Tibial artery (tissue), 4 donors: ENCODE measurements at regions not wholly inside any gene's neighbourhood (a gene's known extent, or its start where the extent isn't known, plus 50 kb on each side); places are given as distances from the start of the nearest gene placed in this dataset.
"Not testable (repeated sequence)": the region's sequence is repeated elsewhere in the genome, so short reads cannot be mapped to it uniquely, and the experiment has no call there.

ENCODE experiments used
- DNase-seq, 2 donors: peaks; one replicate each; pipeline ENCODE4 v3.0.0-alpha.2; 2019
- H3K27ac ChIP-seq, 2 donors: fragments of 200-600 bp; sonication (generic) in 1 of 2; 1 replicate in 1 of 2; 2 replicates in 1 of 2; pipeline ENCODE4 v1.5.1; 2018 to 2019; ENCODE audit warnings: mild to moderate bottlenecking in 1 of 2
- H3K27me3 ChIP-seq, 2 donors: fragments of 200-600 bp; sonication (generic) in 1 of 2; one replicate each; pipeline versions ENCODE4 v1.5.1 to v1.6.0; 2016 to 2019
- H3K36me3 ChIP-seq, 3 donors: fragments of 200-600 bp; sonication (generic) in 2 of 3; one replicate each; pipeline ENCODE4 v1.5.1; 2016 to 2019; ENCODE audit warnings: mild to moderate bottlenecking in 2 of 3
- H3K4me1 ChIP-seq, 4 donors: fragments of 200-600 bp; sonication (generic) in 2 of 4; 1 replicate in 3 of 4; 2 replicates in 1 of 4; pipeline ENCODE4 v1.5.1; 2016 to 2019
- H3K4me3 ChIP-seq, 2 donors: fragments of 200-600 bp; sonication (generic) in 1 of 2; 1 replicate in 1 of 2; 2 replicates in 1 of 2; pipeline ENCODE4 v1.5.1; 2018 to 2019; ENCODE audit warnings: mild to moderate bottlenecking in 2 of 2
- H3K9me3 ChIP-seq, 3 donors: fragments of 200-600 bp; sonication (generic) in 1 of 3; one replicate each; pipeline ENCODE4 v1.5.1; 2016 to 2019
- intact Hi-C: fragments of 100-400 bp; cut with DNase I; formaldehyde crosslinking; loops from one replicate; pipeline ENCODE4 v1.15.0; 2023; ENCODE audit warnings: low total_unique reads
- TF ChIP-seq, protein P1 (sequence below), 2 experiments: fragments of 200-600 bp in 1 of 2; fragments of 450-650 bp in 1 of 2; IDR thresholded peaks; one replicate each; pipeline ENCODE4 v1.5.1; 2017 to 2019; ENCODE audit warnings: antibody characterized with exemption in 2 of 2, mild to moderate bottlenecking in 1 of 2, moderate library complexity in 1 of 2

DNA sequence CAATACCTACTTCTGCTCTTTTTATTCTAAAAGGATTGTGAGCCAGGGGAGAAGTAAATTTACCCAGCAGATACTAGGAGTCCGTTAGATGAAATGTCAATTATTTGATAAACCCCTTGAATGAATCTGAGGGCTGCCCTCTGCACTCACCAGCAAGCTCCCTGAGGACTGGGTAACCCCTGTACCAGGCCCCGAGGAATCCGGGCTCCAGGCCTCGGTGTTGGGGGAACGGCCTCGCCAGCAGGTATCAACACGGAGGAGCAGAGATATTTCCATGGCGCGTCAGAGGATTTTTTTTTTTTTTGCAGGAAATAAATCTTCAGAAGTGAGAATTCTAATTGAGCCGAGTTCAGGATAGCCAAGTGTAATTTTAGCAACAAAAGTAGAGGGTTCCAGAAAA lies 1408.8 kb downstream of the BRD1 start:
- TF ChIP-seq, protein P1, sequence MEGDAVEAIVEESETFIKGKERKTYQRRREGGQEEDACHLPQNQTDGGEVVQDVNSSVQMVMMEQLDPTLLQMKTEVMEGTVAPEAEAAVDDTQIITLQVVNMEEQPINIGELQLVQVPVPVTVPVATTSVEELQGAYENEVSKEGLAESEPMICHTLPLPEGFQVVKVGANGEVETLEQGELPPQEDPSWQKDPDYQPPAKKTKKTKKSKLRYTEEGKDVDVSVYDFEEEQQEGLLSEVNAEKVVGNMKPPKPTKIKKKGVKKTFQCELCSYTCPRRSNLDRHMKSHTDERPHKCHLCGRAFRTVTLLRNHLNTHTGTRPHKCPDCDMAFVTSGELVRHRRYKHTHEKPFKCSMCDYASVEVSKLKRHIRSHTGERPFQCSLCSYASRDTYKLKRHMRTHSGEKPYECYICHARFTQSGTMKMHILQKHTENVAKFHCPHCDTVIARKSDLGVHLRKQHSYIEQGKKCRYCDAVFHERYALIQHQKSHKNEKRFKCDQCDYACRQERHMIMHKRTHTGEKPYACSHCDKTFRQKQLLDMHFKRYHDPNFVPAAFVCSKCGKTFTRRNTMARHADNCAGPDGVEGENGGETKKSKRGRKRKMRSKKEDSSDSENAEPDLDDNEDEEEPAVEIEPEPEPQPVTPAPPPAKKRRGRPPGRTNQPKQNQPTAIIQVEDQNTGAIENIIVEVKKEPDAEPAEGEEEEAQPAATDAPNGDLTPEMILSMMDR (IDR thresholded peaks at IDR 0.05) = no peak
- Histone ChIP-seq H3K9me3 (no peaks in the 10 kb centered on the region), H3K27ac (no peak overlapping the region), H3K4me1 (no peaks in the 10 kb centered on the region), H3K4me3 (no peak overlapping the region), H3K27me3 (peaks cover 0 to 13% of the 10 kb centered on the region in 2 donors), H3K36me3 (no peaks in the 10 kb centered on the region)
- intact Hi-C loops = no loop called here
- DNase-seq = no peak

DNA sequence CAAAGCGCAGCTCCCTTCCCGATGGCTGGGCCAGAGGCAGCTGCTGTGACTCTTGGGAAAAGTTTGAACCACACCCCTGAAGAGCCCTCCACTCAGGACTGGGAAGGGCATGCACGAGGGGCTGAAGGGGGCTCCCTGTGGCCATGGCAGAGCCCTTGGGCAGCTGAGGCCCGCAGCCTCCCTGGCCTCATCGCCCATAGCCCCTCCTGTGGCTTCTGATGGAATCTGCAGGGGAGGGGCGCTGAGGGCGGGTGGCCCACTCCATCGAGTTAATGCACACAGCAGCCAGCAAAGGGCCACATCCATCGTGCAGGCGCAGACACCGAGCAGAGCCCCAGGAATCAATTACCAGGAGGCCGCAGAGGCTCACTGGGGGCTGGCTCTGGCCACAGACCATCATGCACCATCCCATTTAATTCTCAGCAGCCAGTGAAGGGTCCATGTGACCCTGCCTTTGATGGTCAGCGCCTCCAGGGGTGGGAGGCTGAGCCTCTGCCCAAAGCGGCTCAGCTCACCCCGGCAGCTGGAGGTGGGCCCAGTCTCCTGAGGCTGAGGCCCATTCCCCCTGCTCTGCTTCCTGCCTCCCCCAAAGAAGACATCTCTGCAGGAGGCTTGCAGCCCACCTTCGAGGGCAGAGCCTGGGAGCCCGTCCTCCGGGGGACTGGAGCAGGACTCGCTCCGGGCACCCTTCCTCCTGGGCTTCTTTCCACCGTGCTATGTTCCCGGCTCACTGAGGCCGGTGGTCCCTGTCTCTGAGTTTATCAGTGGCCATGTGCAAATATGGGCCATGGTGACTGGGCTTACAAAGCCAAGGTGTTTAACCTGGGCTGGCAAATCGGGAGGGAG lies 1410.2 kb downstream of the BRD1 start:
- Histone ChIP-seq H3K9me3 (no peaks in the 10 kb centered on the region), H3K27ac (no peak overlapping the region), H3K4me3 (no peak overlapping the region), H3K36me3 (no peaks in the 10 kb centered on the region), H3K4me1 (no peaks in the 10 kb centered on the region), H3K27me3 (peaks cover 0 to 13% of the 10 kb centered on the region in 2 donors)
- TF ChIP-seq, protein P1 (IDR thresholded peaks at IDR 0.05) = no peak
- intact Hi-C loops = no loop called here
- peak in 1 of 2 donors; percentile 43 for DNase-seq

DNA sequence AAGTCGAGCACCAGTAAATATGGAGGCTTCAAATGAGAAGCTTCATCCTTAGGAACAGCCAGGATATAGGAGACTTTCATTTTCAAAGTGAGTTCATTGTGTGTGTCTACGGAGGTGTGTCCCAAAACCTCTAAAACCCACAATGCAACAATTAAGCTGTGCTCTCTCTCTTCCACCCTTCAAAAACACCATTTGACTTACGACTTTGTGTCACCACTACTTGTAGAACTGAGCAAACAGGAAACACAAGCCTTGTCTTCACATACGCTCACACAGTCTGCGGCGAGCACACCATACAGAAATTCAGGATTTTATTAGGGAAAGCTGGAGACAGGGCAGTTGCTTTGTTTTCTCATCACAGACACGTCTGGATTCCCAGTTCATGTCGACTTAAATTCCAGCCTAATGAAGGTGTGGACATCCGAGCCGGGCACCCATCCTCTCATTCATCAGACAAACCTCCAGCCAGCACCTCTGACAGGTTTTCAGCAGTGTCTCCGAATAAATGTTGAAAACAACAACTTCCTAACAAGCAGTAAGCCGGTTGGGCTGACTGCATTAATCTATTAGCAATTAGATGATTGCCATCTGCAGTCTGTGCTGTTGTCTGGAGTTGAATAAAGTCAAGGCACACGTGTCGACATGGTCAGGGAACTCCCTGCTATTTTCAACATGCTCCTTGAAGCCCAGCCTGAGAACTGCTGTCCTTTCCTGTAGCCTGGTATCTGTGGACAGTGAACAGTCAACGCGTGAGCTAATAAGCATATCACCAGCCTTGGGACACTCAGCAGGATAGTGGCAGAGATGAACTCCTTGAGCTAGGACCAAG lies 1411.1 kb downstream of the BRD1 start:
- H3K4me3 ChIP-seq = no peak overlapping the region
- no peaks in the 10 kb centered on the region for H3K4me1 ChIP-seq
- TF ChIP-seq, protein P1 (IDR thresholded peaks at IDR 0.05) = no peak
- DNase-seq = peak in 1 of 2 donors; percentile 27
- intact Hi-C loops = no loop called here
- peaks cover 0 to 13% of the 10 kb centered on the region in 2 donors for H3K27me3 ChIP-seq
- H3K27ac ChIP-seq = no peak overlapping the region
- no peaks in the 10 kb centered on the region for H3K9me3 ChIP-seq
- no peaks in the 10 kb centered on the region for H3K36me3 ChIP-seq

DNA sequence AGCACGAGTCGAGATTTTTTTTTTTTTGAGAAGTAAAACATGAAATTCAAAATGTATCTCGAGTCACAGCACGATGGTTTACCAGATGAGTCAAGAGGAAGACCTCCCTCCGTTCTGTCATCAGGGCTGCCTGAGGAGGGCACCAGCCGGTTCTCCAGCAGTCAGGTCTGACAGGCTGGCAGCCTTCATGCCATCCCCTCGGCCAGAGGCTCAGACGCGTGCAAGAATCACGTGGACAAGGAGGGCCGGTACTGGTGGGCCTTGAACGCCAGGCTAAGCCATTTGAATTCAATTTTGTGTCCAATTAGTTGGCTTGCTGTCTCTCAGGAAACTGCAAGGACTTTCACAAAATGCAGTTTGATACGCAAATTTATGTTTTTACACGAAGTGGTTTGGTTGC lies 1412.2 kb downstream of the BRD1 start:
- no peaks in the 10 kb centered on the region for H3K4me1 ChIP-seq
- no peak overlapping the region for H3K27ac ChIP-seq
- no peaks in the 10 kb centered on the region for H3K9me3 ChIP-seq
- no peak overlapping the region for H3K4me3 ChIP-seq
- TF ChIP-seq, protein P1 (IDR thresholded peaks at IDR 0.05) = no peak
- DNase-seq = peak in 1 of 2 donors; percentile 24
- no peaks in the 10 kb centered on the region for H3K36me3 ChIP-seq
- H3K27me3 ChIP-seq = peaks cover 0 to 13% of the 10 kb centered on the region in 2 donors
- intact Hi-C loops = no loop called here

DNA sequence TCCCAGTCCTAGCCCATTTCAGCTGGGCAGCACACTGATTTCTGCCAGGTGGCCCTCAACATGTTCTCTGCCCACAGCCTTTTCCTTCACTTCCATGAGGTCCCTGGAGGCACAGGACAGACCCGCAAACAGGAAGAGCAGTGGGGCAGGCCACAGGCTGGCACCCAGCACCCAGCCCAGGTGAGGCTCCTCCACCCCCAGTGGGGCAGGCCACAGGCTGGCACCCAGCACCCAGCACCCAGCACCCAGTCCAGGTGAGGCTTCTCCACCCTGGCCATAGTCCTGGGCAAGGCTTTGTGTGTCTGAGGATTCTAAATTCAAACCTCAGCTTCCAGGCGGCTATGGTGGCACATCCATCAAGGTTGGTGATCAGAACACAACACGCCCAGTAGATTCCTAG lies 1413.0 kb downstream of the BRD1 start:
- no peak overlapping the region for H3K4me3 ChIP-seq

DNA sequence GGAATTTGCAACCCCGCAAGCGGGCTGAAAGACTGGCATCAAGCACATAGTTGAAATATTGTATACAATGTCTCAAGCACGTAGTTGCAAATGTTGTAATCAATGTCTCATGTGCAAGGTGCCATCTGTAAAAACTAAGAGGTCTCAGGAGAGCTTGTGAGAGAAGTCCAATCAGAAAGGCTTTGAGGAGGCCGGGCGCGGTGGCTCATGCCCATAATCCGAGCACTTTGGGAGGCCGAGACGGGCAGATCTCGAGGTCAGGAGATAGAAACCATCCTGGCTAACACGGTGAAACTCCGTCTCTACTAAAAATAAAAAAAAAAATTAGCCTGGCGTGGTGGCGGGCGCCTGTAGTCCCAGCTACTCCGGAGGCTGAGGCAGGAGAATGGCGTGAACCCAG lies 1414.7 kb downstream of the BRD1 start:
- peak in 1 of 2 donors; percentile 35 for DNase-seq
- intact Hi-C loops, H3K36me3 ChIP-seq, H3K27ac ChIP-seq, H3K4me3 ChIP-seq, H3K9me3 ChIP-seq, H3K4me1 ChIP-seq: not testable (repeated sequence)
- H3K27me3 ChIP-seq = peaks cover 0 to 11% of the 10 kb centered on the region in 2 donors

More for the DNA sequence above, 1413.0 kb downstream of the BRD1 start:
- DNase-seq = peak in 1 of 2 donors; percentile 34
- Histone ChIP-seq H3K4me1 (no peaks in the 10 kb centered on the region), H3K27me3 (peaks cover 0 to 13% of the 10 kb centered on the region in 2 donors), H3K36me3 (no peaks in the 10 kb centered on the region), H3K9me3 (no peaks in the 10 kb centered on the region), H3K27ac (no peak overlapping the region)
- TF ChIP-seq, protein P1 (IDR thresholded peaks at IDR 0.05) = no peak
- intact Hi-C loops = no loop called here
